OCI-LY7 (cell line): ENCODE measurements at regions not wholly inside any gene's neighbourhood (a gene's known extent, or its start where the extent isn't known, plus 50 kb on each side); places are given as distances from the start of the nearest gene placed in this dataset.

Source experiments
- BruUV-seq: library from RNA; stranded (reverse); fragments of 400-500 nt; replicated peaks from 2 replicates; lab custom pipeline; 2021; lab: Mats Ljungman, UMichigan
- CTCF ChIA-PET: fragments of 300-600 bp; sonication (Branson Sonifier 250); formaldehyde crosslinking; loops from one replicate; lab custom pipeline; 2022; ENCODE audit warnings: antibody characterized with exemption; ENCODE audit not compliant: unreplicated experiment; lab: Charles Lee
- POLR2A ChIA-PET: fragments of 300-600 bp; sonication (Branson Sonifier 250); formaldehyde crosslinking; loops from one replicate; lab custom pipeline; 2022; ENCODE audit warnings: antibody characterized with exemption; lab: Charles Lee
- DNase-seq: peaks from one replicate; pipeline ENCODE4 v3.0.0-alpha.2; 2015; ENCODE audit warnings: low spot score
- H2AFZ ChIP-seq: fragments of 200-600 bp; sonication (generic), shearing (Covaris generic); 2 replicates; pipeline ENCODE4 v1.6.1; 2014; ENCODE audit warnings: mild to moderate bottlenecking, antibody characterized with exemption, low read length, moderate library complexity
- H3K27ac ChIP-seq: fragments of 200-600 bp; sonication (generic); 2 replicates; pipeline ENCODE4 v1.5.1; 2014; ENCODE audit warnings: mixed run types, low read depth, mild to moderate bottlenecking, moderate library complexity, low read length, inconsistent platforms; ENCODE audit not compliant: poor library complexity, severe bottlenecking
- H3K36me3 ChIP-seq: fragments of 200-600 bp; sonication (generic); 2 replicates; pipeline ENCODE4 v1.6.1; 2014; ENCODE audit warnings: mild to moderate bottlenecking, antibody characterized with exemption, low read length, moderate library complexity, mixed read lengths; ENCODE audit not compliant: insufficient read depth
- H3K4me1 ChIP-seq: fragments of 200-600 bp; sonication (generic); 2 replicates; pipeline ENCODE4 v1.5.1; 2014; ENCODE audit warnings: mild to moderate bottlenecking, low read length; ENCODE audit not compliant: insufficient read depth, poor library complexity, severe bottlenecking
- H3K4me2 ChIP-seq: fragments of 200-600 bp; sonication (generic); 2 replicates; pipeline ENCODE4 v1.6.1; 2014; ENCODE audit warnings: mild to moderate bottlenecking, low read length
- H3K4me3 ChIP-seq: fragments of 200-600 bp; sonication (generic); 2 replicates; pipeline ENCODE4 v1.5.1; 2014; ENCODE audit warnings: mild to moderate bottlenecking, low read depth, low read length; ENCODE audit not compliant: poor library complexity, severe bottlenecking
- H3K79me2 ChIP-seq: fragments of 200-600 bp; sonication (generic); 2 replicates; pipeline ENCODE4 v1.6.1; 2016; ENCODE audit warnings: low read depth, mild to moderate bottlenecking, low read length, moderate library complexity, mixed read lengths; ENCODE audit not compliant: insufficient read depth
- H3K9me2 ChIP-seq: fragments of 200-600 bp; sonication (generic); 2 replicates; pipeline ENCODE4 v1.6.1; 2016; ENCODE audit warnings: mild to moderate bottlenecking, low read length, mixed read lengths; ENCODE audit not compliant: insufficient read depth
- H3K9me3 ChIP-seq: fragments of 200-600 bp; sonication (generic); 2 replicates; pipeline ENCODE4 v1.6.1; 2014; ENCODE audit warnings: mild to moderate bottlenecking, mixed run types, low read length, mixed read lengths
- H4K20me1 ChIP-seq: fragments of 200-600 bp; sonication (generic); 2 replicates; pipeline ENCODE4 v1.6.1; 2014; ENCODE audit warnings: mild to moderate bottlenecking, antibody characterized with exemption, low read length, moderate library complexity, mixed read lengths; ENCODE audit not compliant: insufficient read depth
- EZH2phosphoT487 ChIP-seq: fragments of 200-600 bp; sonication (generic); IDR thresholded peaks from 2 replicates; pipeline ENCODE4 v1.6.1; 2018; ENCODE audit warnings: low read depth, borderline replicate concordance, mild to moderate bottlenecking, mixed run types, antibody characterized with exemption, low read length, moderate library complexity, mixed read lengths
- intact Hi-C: fragments of 100-400 bp; cut with micrococcal nuclease; formaldehyde crosslinking; loops from one replicate; pipeline ENCODE4 v1.10.0; 2022; ENCODE audit not compliant: unreplicated experiment
- TF ChIP-seq, protein P1 (sequence below): fragments of 200-600 bp; sonication (generic); conservative IDR thresholded peaks from 2 replicates; pipeline ENCODE4 v1.5.1; 2014; ENCODE audit warnings: mild to moderate bottlenecking, antibody characterized with exemption, low read length, moderate library complexity, mixed read lengths

DNA sequence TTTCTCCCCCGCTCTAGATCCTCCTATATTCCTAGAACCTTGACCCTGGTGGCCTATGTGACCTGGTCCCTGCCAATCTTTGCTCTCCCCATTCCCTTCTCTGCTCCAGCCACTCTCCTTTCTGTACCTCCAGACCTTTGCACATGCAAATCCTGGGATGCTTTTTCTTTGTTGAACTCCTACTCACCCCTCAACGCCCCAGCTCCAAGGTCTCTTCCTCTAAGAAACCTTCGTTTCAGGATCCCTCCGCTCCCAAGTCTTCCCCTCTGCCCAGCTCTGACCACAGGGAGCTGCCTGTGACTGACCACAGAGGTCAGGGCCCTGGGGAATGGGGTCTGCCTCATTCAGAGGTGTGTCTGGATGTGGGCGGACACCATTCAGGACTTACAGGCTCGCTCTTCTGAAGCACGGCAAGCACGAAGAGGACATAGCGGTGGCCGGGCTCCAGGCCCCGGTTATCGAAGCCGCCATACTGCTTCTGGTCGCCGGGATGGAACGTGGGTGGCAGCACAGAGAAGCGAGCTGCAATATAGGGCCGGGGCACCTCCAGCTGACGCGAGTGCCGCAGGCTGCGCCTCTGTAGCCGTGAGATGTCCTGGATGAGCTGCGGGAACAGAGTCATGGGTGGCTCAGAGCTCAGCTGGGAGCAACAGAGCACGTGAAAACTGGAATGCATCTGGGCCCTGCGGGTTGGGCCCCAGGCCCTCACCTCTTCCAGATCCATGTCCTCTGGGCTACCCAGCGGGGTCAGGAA is 120.9 kb downstream of the PTPRS start:
- Histone ChIP-seq H3K9me2 (no peaks in the 10 kb centered on the region), H3K4me1 (peaks cover 11% of the 10 kb centered on the region), H3K4me2 (no peak overlapping the region), H4K20me1 (no peaks in the 10 kb centered on the region; the same call in 1 of the 2 replicates), H3K9me3 (no peaks in the 10 kb centered on the region), H3K27ac (no peak overlapping the region), H3K4me3 (no peak overlapping the region), H3K36me3 (peaks cover 44% of the 10 kb centered on the region), H2AFZ (no peak overlapping the region), H3K79me2 (no peaks in the 10 kb centered on the region)
- ChIA-PET CTCF (no interaction called here), POLR2A (no interaction called here)
- intact Hi-C loops: no loop called here
- TF ChIP-seq, protein P1, sequence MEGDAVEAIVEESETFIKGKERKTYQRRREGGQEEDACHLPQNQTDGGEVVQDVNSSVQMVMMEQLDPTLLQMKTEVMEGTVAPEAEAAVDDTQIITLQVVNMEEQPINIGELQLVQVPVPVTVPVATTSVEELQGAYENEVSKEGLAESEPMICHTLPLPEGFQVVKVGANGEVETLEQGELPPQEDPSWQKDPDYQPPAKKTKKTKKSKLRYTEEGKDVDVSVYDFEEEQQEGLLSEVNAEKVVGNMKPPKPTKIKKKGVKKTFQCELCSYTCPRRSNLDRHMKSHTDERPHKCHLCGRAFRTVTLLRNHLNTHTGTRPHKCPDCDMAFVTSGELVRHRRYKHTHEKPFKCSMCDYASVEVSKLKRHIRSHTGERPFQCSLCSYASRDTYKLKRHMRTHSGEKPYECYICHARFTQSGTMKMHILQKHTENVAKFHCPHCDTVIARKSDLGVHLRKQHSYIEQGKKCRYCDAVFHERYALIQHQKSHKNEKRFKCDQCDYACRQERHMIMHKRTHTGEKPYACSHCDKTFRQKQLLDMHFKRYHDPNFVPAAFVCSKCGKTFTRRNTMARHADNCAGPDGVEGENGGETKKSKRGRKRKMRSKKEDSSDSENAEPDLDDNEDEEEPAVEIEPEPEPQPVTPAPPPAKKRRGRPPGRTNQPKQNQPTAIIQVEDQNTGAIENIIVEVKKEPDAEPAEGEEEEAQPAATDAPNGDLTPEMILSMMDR: no peak
- TF ChIP-seq EZH2phosphoT487: no peak
- DNase-seq: no peak
- BruUV-seq: no TSS peak

DNA sequence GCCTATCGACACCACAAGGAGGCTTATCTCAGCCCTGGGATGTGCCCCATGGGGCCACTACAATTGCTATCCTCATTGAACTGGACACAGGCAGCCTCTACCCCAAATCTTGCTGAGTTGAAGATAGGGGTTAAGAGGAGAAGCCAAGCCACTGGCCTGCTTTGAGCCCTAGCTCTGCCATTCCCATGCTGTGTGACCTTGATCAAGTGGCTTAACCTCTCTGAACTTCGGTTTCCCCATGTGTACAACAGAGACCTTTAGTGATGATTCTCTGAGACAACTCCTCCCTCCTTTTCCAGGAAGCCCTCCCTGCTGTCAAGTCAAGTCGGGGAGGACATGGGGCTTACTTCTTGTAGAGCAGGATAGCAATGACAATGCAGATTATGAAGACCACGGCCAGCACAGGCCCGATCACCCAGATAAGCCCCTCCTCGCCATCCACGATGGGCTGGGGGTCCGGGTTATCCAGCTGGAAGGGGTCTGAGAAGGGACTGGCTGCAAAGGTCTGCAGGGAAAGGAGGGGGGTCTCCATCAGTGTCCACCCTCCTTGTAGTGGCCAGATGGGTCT is 121.6 kb downstream of the PTPRS start:
- H3K4me3 ChIP-seq: no peak overlapping the region
- H3K9me2 ChIP-seq: no peaks in the 10 kb centered on the region
- H3K27ac ChIP-seq: no peak overlapping the region
- CTCF ChIA-PET: no interaction called here
- H3K79me2 ChIP-seq: no peaks in the 10 kb centered on the region
- H3K4me2 ChIP-seq: no peak overlapping the region
- intact Hi-C loops: no loop called here
- H3K9me3 ChIP-seq: no peaks in the 10 kb centered on the region
- POLR2A ChIA-PET: no interaction called here
- DNase-seq: no peak
- H3K36me3 ChIP-seq: peaks cover 51% of the 10 kb centered on the region
- H3K4me1 ChIP-seq: peaks cover 11% of the 10 kb centered on the region
- no TSS peak for BruUV-seq
- no peak for TF ChIP-seq EZH2phosphoT487
- TF ChIP-seq, protein P1: no peak
- H4K20me1 ChIP-seq: no peaks in the 10 kb centered on the region; the same call in 1 of the 2 replicates
- H2AFZ ChIP-seq: no peak overlapping the region

DNA sequence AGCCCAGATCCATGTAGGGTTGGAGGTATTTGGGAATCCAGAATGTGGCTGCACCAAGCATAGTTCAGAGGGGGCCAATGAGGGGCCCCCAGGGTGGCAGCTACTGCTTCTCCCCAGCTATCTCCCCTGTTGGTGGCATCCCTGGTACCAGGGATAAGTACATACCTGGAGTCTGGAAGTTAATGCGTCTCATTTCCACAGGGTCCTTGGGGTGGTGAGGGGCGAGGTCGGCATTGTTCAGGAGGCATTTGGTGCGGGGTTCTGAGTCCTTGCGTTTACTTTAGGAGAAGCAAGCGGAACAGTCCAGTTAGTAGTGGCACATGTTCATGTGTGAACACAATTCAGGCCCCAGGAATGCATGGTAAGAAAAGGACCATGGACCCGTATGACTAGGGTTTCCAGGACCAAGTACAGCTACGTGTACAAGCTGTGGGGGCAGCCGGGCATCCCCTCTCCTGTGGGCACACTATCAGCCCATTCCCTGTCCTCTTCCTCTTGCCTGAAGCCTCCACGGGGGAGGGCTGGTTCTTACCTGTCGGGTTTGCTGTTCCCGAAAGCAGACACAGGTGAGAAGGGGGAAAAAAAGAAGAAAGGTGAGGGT is 122.3 kb downstream of the PTPRS start:
- intact Hi-C loops: no loop called here
- ChIA-PET POLR2A (no interaction called here), CTCF (no interaction called here)
- no peak overlapping the region for H3K4me2 ChIP-seq
- H4K20me1 ChIP-seq: no peaks in the 10 kb centered on the region; the same call in 1 of the 2 replicates
- TF ChIP-seq EZH2phosphoT487: no peak
- H2AFZ ChIP-seq: no peak overlapping the region
- no peaks in the 10 kb centered on the region for H3K9me2 ChIP-seq
- H3K79me2 ChIP-seq: no peaks in the 10 kb centered on the region
- BruUV-seq: no TSS peak
- peaks cover 11% of the 10 kb centered on the region for H3K4me1 ChIP-seq
- no peaks in the 10 kb centered on the region for H3K9me3 ChIP-seq
- DNase-seq: no peak
- H3K27ac ChIP-seq: no peak overlapping the region
- H3K36me3 ChIP-seq: peaks cover 58% of the 10 kb centered on the region
- no peak overlapping the region for H3K4me3 ChIP-seq
